ENCODE measurements at regions not wholly inside any gene's neighbourhood (a gene's known extent, or its start where the extent isn't known, plus 50 kb on each side); places are given as distances from the start of the nearest gene placed in this dataset.

GRCh38 chr9:1458503-1458902 is 408.3 kb downstream of the DMRT2 start:
- H2AFZ ChIP-seq (ENCODE audit: low read depth), result no peak overlapping the region
- H3F3A ChIP-seq (replicated peaks; ENCODE audit: insufficient read depth), result no peaks in the 10 kb centered on the region
- H3K27me3 ChIP-seq (ENCODE audit: insufficient read depth), result no peaks in the 10 kb centered on the region
- H3K4me3 ChIP-seq (ENCODE audit: low read depth in 2 of 2, low read length in 1 of 2), result no peak overlapping the region
- no peak overlapping the region for H3K4me2 ChIP-seq
- no peak for DNase-seq
- no peaks in the 10 kb centered on the region for H3K9me3 ChIP-seq
- ChIA-PET POLR2A (no interaction called here), CTCF (no interaction called here)
- no peaks in the 10 kb centered on the region for H3K9me2 ChIP-seq
- H3K9ac ChIP-seq, result no peak overlapping the region
- H3K4me1 ChIP-seq (ENCODE audit: control insufficient read depth in 1 of 2, insufficient read depth in 2 of 2, low read depth in 1 of 2, low read length in 1 of 2), result no peaks in the 10 kb centered on the region
- TF ChIP-seq MXI1 (IDR thresholded peaks at IDR 0.05; ENCODE audit: low read depth, low read length) (no peak), FOSL2 (IDR thresholded peaks at IDR 0.05; ENCODE audit: borderline replicate concordance, low read depth) (peak; percentile 22; the same call in 1 of the 2 replicates), MAX (IDR thresholded peaks at IDR 0.05; ENCODE audit: low read depth) (no peak), PBX3 (IDR thresholded peaks at IDR 0.05) (peak; percentile 49), ZBTB33 (IDR thresholded peaks at IDR 0.05; ENCODE audit: borderline replicate concordance, low read depth) (no peak), TCF12 (IDR thresholded peaks at IDR 0.05) (peak; percentile 24; the same call in 1 of the 2 replicates), MEF2A (IDR thresholded peaks at IDR 0.05; ENCODE audit: borderline replicate concordance, low read depth) (no peak)
- H3K27ac ChIP-seq (ENCODE audit: low read depth in 2 of 2, low read length in 1 of 2), result no peak overlapping the region
- no peaks in the 10 kb centered on the region for H3K36me3 ChIP-seq (replicated peaks in 1 of 2; ENCODE audit: control insufficient read depth in 1 of 2, insufficient read depth in 2 of 2, low read length in 1 of 2)
- H3K79me2 ChIP-seq (ENCODE audit: insufficient read depth), result no peaks in the 10 kb centered on the region
- H4K20me1 ChIP-seq (ENCODE audit: insufficient read depth), result no peaks in the 10 kb centered on the region

GRCh38 chr9:1460143-1460769 is 410.1 kb downstream of the DMRT2 start:
- no peaks in the 10 kb centered on the region for H3K79me2 ChIP-seq (ENCODE audit: insufficient read depth)
- no peak overlapping the region for H3K27ac ChIP-seq (ENCODE audit: low read depth in 2 of 2, low read length in 1 of 2)
- no peaks in the 10 kb centered on the region for H3K4me1 ChIP-seq (ENCODE audit: control insufficient read depth in 1 of 2, insufficient read depth in 2 of 2, low read depth in 1 of 2, low read length in 1 of 2)
- ChIA-PET POLR2A (no interaction called here), CTCF (interaction anchor here (0.6 to 0.7 kb wide), 2 partner anchors 36 to 147 kb away, joined by 3 read pairs; no protein-coding TSS in a partner anchor)
- H3F3A ChIP-seq (replicated peaks; ENCODE audit: insufficient read depth), result no peaks in the 10 kb centered on the region
- H3K36me3 ChIP-seq (replicated peaks in 1 of 2; ENCODE audit: control insufficient read depth in 1 of 2, insufficient read depth in 2 of 2, low read length in 1 of 2), result no peaks in the 10 kb centered on the region
- no peaks in the 10 kb centered on the region for H3K27me3 ChIP-seq (ENCODE audit: insufficient read depth)
- H4K20me1 ChIP-seq (ENCODE audit: insufficient read depth), result no peaks in the 10 kb centered on the region
- no peaks in the 10 kb centered on the region for H3K9me2 ChIP-seq
- no peak overlapping the region for H3K4me2 ChIP-seq
- 2% methylated on average over 7 of the region's 7 CpGs for WGBS (ENCODE audit: low lambda C conversion rate)
- no peaks in the 10 kb centered on the region for H3K9me3 ChIP-seq
- peak; percentile 22 for DNase-seq
- TF ChIP-seq USF2 (IDR thresholded peaks at IDR 0.05; ENCODE audit: borderline replicate concordance, low read depth, low read length) (no peak), TEAD4 (IDR thresholded peaks at IDR 0.05; ENCODE audit: borderline replicate concordance, insufficient read depth) (no peak), EZH2phosphoT487 (IDR thresholded peaks at IDR 0.05; ENCODE audit: borderline replicate concordance, low read depth) (no peak), ELF1 (IDR thresholded peaks at IDR 0.05) (no peak), CTCF (IDR thresholded peaks at IDR 0.05) (peak; percentile 51), FOXJ3 (CRISPR knock-in tag; IDR thresholded peaks at IDR 0.05) (no peak), MAX (IDR thresholded peaks at IDR 0.05; ENCODE audit: low read depth) (no peak), RFX5 (IDR thresholded peaks at IDR 0.05; ENCODE audit: low read length) (no peak), NRF1 (IDR thresholded peaks at IDR 0.05; ENCODE audit: low read depth, low read length) (no peak), SMC3 (IDR thresholded peaks at IDR 0.05; ENCODE audit: low read depth, low read length) (no peak), RAD21 (IDR thresholded peaks at IDR 0.05; ENCODE audit: low read length) (peak; percentile 60), EP300 (IDR thresholded peaks at IDR 0.05; ENCODE audit: borderline replicate concordance in 1 of 2, low read depth in 1 of 2, low read length in 1 of 2) (no peak), TCF12 (IDR thresholded peaks at IDR 0.05) (no peak), TAF1 (IDR thresholded peaks at IDR 0.05; ENCODE audit: borderline replicate concordance, low read depth, low read length) (no peak)
- H3K9ac ChIP-seq, result no peak overlapping the region
- no peak overlapping the region for H2AFZ ChIP-seq (ENCODE audit: low read depth)
- H3K4me3 ChIP-seq (ENCODE audit: low read depth in 2 of 2, low read length in 1 of 2), result no peak overlapping the region; a peak in 1 of 4 replicates
